Transverse colon (tissue), 4 donors: ENCODE measurements at regions not wholly inside any gene's neighbourhood (a gene's known extent, or its start where the extent isn't known, plus 50 kb on each side); places are given as distances from the start of the nearest gene placed in this dataset.

Experiments
- EP300 ChIP-seq: sonication (generic); formaldehyde crosslinking; IDR thresholded peaks from one replicate; pipeline ENCODE4 v1.6.1; 2017; ENCODE audit warnings: antibody characterized with exemption, low read depth
- POLR2A ChIP-seq: fragments of 450-650 bp; IDR thresholded peaks from one replicate; pipeline ENCODE4 v1.6.1; 2016; ENCODE audit warnings: antibody characterized with exemption, mild to moderate bottlenecking, moderate library complexity
- POLR2AphosphoS5 ChIP-seq, 3 donors: sonication (generic); formaldehyde crosslinking; IDR thresholded peaks; one replicate each; pipeline ENCODE4 v1.6.1; 2016; ENCODE audit warnings: antibody characterized with exemption in 3 of 3
- TF ChIP-seq, protein P1 (sequence below), 5 experiments: fragments of 200-600 bp in 3 of 5; fragments of 450-650 bp in 2 of 5; sonication (generic) in 3 of 5; IDR thresholded peaks; 1 replicate in 2 of 5; 2 replicates in 3 of 5; pipeline ENCODE4 v1.5.1; 2016 to 2017; ENCODE audit warnings: antibody characterized with exemption in 5 of 5, inconsistent platforms in 3 of 5, mild to moderate bottlenecking in 2 of 5, moderate library complexity in 1 of 5

DNA sequence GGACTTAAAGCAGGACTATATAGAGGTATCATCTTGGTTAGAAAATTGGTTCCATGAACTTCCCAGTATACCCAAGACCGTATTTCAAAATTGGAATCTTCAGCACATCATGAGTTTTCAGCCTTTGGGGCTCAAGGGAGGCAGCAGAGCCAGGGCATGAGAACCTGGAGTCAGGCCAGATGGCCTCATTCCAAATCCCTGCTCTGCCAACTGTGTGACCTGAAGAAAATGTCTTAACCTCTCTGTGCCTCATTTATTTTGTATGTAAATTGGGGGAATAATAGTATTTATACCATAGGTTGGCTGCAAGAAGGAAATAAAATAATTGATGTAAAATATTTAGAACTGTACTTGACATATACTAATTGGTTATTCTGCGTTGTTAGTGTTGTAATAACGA, 987.6 kb downstream of the TBC1D22A start:
- TF ChIP-seq, protein P1, sequence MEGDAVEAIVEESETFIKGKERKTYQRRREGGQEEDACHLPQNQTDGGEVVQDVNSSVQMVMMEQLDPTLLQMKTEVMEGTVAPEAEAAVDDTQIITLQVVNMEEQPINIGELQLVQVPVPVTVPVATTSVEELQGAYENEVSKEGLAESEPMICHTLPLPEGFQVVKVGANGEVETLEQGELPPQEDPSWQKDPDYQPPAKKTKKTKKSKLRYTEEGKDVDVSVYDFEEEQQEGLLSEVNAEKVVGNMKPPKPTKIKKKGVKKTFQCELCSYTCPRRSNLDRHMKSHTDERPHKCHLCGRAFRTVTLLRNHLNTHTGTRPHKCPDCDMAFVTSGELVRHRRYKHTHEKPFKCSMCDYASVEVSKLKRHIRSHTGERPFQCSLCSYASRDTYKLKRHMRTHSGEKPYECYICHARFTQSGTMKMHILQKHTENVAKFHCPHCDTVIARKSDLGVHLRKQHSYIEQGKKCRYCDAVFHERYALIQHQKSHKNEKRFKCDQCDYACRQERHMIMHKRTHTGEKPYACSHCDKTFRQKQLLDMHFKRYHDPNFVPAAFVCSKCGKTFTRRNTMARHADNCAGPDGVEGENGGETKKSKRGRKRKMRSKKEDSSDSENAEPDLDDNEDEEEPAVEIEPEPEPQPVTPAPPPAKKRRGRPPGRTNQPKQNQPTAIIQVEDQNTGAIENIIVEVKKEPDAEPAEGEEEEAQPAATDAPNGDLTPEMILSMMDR (IDR thresholded peaks at IDR 0.05), result no peak
- no peak for TF ChIP-seq POLR2A
- no peak for TF ChIP-seq EP300
- TF ChIP-seq POLR2AphosphoS5 (IDR thresholded peaks at IDR 0.05), result no peak
